ENCODE measurements at regions not wholly inside any gene's neighbourhood (a gene's known extent, or its start where the extent isn't known, plus 50 kb on each side); places are given as distances from the start of the nearest gene placed in this dataset.

DNA sequence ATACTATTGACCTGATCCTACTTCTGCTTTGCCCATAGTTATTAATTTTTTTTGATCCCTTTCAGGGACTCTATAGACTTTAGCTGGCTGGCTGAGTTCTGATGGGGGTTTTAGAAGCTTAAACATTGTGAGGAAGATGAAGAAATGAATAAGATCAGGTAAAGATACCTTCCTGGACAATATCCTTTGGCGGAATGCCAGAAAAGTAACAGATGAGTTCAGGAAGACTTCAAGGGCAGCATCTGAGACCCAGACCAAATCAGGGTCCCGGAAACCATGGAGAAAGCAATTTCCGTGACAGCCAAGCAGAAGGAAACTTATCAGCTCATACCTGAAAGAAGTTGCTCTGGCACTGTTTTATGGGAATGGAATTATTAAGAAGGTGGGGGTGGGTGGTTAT is 100.4 kb downstream of the XCL2 start:
- 82 to 93% methylated on average over 3 of the region's 3 CpGs for WGBS, 2 donors
- Histone ChIP-seq H3K4me3 (no peak overlapping the region), H3K9me3 (no peaks in the 10 kb centered on the region), H3K36me3 (ENCODE audit: low read depth, missing control alignments) (no peaks in the 10 kb centered on the region), H3K27me3 (no peaks in the 10 kb centered on the region), H3K4me1 (peaks cover 5% of the 10 kb centered on the region), H3K27ac (no peak overlapping the region)
- DNase-seq: no peak
- TF ChIP-seq, protein P1, sequence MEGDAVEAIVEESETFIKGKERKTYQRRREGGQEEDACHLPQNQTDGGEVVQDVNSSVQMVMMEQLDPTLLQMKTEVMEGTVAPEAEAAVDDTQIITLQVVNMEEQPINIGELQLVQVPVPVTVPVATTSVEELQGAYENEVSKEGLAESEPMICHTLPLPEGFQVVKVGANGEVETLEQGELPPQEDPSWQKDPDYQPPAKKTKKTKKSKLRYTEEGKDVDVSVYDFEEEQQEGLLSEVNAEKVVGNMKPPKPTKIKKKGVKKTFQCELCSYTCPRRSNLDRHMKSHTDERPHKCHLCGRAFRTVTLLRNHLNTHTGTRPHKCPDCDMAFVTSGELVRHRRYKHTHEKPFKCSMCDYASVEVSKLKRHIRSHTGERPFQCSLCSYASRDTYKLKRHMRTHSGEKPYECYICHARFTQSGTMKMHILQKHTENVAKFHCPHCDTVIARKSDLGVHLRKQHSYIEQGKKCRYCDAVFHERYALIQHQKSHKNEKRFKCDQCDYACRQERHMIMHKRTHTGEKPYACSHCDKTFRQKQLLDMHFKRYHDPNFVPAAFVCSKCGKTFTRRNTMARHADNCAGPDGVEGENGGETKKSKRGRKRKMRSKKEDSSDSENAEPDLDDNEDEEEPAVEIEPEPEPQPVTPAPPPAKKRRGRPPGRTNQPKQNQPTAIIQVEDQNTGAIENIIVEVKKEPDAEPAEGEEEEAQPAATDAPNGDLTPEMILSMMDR (IDR thresholded peaks at IDR 0.05): no peak
- TF ChIP-seq POLR2A (IDR thresholded peaks at IDR 0.05): no peak
- intact Hi-C loops (cut with DNase I; ENCODE audit: low total_unique reads): loop anchor here (10.0 kb wide), 1 partner anchor 121 kb away; no protein-coding TSS in a partner anchor

DNA sequence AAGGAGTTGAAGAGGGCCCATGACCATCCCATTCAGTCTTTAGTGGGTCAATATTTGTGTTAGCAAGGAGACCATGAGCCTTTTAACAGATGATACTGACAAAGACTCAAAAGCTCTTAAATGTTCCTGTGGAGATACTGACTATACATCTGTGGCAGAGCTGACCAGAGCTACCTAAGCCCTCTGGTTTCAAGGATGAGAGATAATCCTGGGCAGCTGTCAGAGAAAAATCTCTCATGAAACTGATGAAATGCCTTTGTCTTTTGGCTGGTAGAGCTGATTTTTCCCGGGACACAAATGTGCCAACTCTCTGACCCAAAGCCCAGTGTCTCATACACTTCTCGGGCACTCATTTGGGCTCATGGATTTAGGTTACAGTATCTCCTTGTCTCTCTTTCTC is 100.9 kb downstream of the XCL2 start:
- Histone ChIP-seq H3K36me3 (ENCODE audit: low read depth, missing control alignments) (no peaks in the 10 kb centered on the region), H3K9me3 (no peaks in the 10 kb centered on the region), H3K4me3 (no peak overlapping the region), H3K27ac (no peak overlapping the region), H3K4me1 (peaks cover 5% of the 10 kb centered on the region), H3K27me3 (no peaks in the 10 kb centered on the region)
- no peak for DNase-seq
- TF ChIP-seq, protein P1 (IDR thresholded peaks at IDR 0.05): no peak
- no peak for TF ChIP-seq POLR2A (IDR thresholded peaks at IDR 0.05)
- intact Hi-C loops (cut with DNase I; ENCODE audit: low total_unique reads): loop anchor here (10.0 kb wide), 1 partner anchor 122 kb away; no protein-coding TSS in a partner anchor
- 95 to 96% methylated on average over 2 of the region's 2 CpGs for WGBS, 2 donors

DNA sequence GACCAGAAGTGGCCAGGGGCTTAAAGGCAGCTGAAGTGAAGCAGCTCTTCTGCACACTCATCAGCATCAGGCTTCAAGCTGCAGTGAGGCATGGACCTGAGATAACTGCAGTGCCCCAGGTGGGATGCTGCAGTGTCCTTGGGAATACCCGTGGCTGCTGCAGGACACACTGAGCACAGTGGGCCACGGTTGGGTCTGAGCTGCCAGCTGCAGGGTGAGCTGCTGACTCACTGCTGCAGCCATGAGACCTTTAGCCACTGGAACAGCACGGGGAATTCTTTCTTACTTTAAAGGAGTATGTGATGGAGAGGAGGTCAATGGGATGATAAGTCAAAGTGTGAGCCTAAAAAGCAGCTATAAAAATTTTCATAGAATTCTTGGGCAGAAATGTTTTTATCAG is 102.1 kb downstream of the XCL2 start:
- H3K27ac ChIP-seq: no peak overlapping the region
- H3K4me1 ChIP-seq: peaks cover 5% of the 10 kb centered on the region
- no peaks in the 10 kb centered on the region for H3K27me3 ChIP-seq
- DNase-seq: no peak
- H3K9me3 ChIP-seq: no peaks in the 10 kb centered on the region
- intact Hi-C loops (cut with DNase I; ENCODE audit: low total_unique reads): loop anchor here (10.0 kb wide), 1 partner anchor 123 kb away; no protein-coding TSS in a partner anchor
- H3K36me3 ChIP-seq (ENCODE audit: low read depth, missing control alignments): no peaks in the 10 kb centered on the region
- H3K4me3 ChIP-seq: no peak overlapping the region
- TF ChIP-seq POLR2A (IDR thresholded peaks at IDR 0.05): no peak
- TF ChIP-seq, protein P1 (IDR thresholded peaks at IDR 0.05): no peak
- 36 to 53% methylated on average over 3 of the region's 3 CpGs for WGBS, 2 donors

DNA sequence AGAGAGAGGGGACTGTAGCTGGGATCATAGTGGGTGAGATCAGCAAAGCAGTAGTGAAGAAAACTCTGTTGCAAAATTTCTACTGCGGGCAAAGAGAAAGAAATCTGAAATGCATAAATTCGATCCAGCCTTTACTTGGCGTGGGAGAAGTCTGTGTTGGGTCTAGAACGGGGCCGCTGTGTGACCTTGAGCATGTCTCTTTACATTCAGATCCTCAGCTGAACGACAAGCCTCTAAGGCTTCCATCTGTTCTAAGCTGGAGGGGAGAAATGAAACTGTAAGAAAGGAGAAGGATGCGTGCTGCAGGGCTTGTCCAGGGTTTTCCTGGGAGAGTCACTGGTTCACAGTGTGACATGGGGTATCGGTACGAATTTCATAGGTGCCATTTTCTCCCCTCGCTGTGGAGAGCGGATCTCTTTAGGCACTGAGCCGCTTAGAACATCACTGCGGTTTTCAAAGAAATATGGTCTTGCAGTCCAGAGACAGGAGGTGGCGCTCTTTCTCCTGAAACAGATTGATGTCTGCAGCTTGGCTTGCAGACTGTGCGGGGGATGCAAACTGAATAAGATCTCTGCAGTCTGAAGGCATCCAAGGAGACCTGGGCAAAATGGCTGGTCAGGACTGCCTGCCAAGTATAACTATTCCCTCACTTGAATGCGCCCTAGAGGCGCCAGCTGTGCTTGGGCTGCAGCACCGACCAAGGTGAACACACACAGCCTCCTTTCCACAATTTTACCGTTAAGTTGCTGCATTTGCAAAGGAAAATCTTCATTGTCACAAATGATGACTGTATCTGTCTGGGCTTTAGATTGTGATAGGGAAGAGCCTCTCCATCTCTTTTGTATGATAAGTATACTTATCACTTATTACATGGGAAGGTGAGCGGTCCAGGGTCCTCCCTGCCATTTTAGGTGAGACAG is 104.1 kb downstream of the XCL2 start:
- Histone ChIP-seq H3K27me3 (no peaks in the 10 kb centered on the region), H3K4me1 (peaks cover 5% of the 10 kb centered on the region), H3K36me3 (ENCODE audit: low read depth, missing control alignments) (no peaks in the 10 kb centered on the region), H3K27ac (peak overlapping the region in 1 of 2 donors; percentile 21), H3K9me3 (no peaks in the 10 kb centered on the region), H3K4me3 (peak overlapping the region in 1 of 2 donors; percentile 34)
- peak; percentile 94 for DNase-seq
- intact Hi-C loops (cut with DNase I; ENCODE audit: low total_unique reads): loop anchor here (10.0 kb wide), 1 partner anchor 125 kb away; no protein-coding TSS in a partner anchor
- TF ChIP-seq, protein P1 (IDR thresholded peaks at IDR 0.05): peak; percentile 75 to 89 (median 78)
- no peak for TF ChIP-seq POLR2A (IDR thresholded peaks at IDR 0.05)
- 14 to 20% methylated on average over 13 to 20 of the region's 20 CpGs for WGBS, 2 donors

All from testis (tissue), 2 donors.